Panc1 (cell line): ENCODE measurements at regions not wholly inside any gene's neighbourhood (a gene's known extent, or its start where the extent isn't known, plus 50 kb on each side); places are given as distances from the start of the nearest gene placed in this dataset.

ENCODE experiments used
- ATAC-seq: fragments of 200-7000 bp; cut with Tn5 transposase; 2 replicates; pipeline ENCODE4 v1.9.1; 2020; ENCODE audit warnings: mild to moderate bottlenecking, moderate library complexity
- BruUV-seq: library from RNA; stranded (reverse); fragments of 400-500 nt; replicated peaks from 2 replicates; lab custom pipeline; 2021; lab: Mats Ljungman, UMichigan
- CTCF ChIA-PET: fragments of 300-600 bp; sonication (Branson Sonifier 250); formaldehyde crosslinking; loops from one replicate; lab custom pipeline; 2022; ENCODE audit warnings: antibody characterized with exemption; lab: Charles Lee
- POLR2A ChIA-PET: fragments of 300-600 bp; sonication (Branson Sonifier 250); formaldehyde crosslinking; loops from one replicate; lab custom pipeline; 2022; ENCODE audit warnings: antibody characterized with exemption; lab: Charles Lee
- DNase-seq: peaks from one replicate; pipeline ENCODE4 v3.0.0-alpha.2; 2010; ENCODE audit warnings: low read depth, low spot score
- H3K27ac ChIP-seq: 2 replicates; pipeline ENCODE4 v1.5.1; 2011; ENCODE audit warnings: mild to moderate bottlenecking, low read length, inconsistent platforms
- H3K27me3 ChIP-seq: fragments of 200-500 bp; sonication (Bioruptor generic); 2 replicates; pipeline ENCODE4 v1.6.0; 2014; ENCODE audit warnings: low read length, inconsistent platforms; ENCODE audit not compliant: control insufficient read depth, insufficient read depth
- H3K36me3 ChIP-seq: fragments of 200-500 bp; sonication (Bioruptor generic); 2 replicates; pipeline ENCODE4 v1.5.1; 2014; ENCODE audit warnings: inconsistent platforms, mild to moderate bottlenecking, low read length, moderate library complexity; ENCODE audit not compliant: control insufficient read depth, insufficient read depth
- H3K4me1 ChIP-seq: 2 replicates; pipeline ENCODE4 v1.5.1; 2011; ENCODE audit warnings: inconsistent platforms, mild to moderate bottlenecking, low read length, moderate library complexity; ENCODE audit not compliant: control insufficient read depth, insufficient read depth
- H3K4me3 ChIP-seq, 2 experiments: 2 replicates each; pipeline ENCODE4 v1.5.1; 2011 to 2012; ENCODE audit warnings: low read depth in 2 of 2, low read length in 2 of 2, mild to moderate bottlenecking in 2 of 2, inconsistent platforms in 1 of 2, moderate library complexity in 1 of 2
- H3K9me3 ChIP-seq: fragments of 200-500 bp; sonication (Bioruptor generic); 2 replicates; pipeline ENCODE4 v1.5.1; 2014; ENCODE audit warnings: low read depth, mild to moderate bottlenecking, inconsistent platforms, low read length, moderate library complexity; ENCODE audit not compliant: control insufficient read depth, insufficient read depth
- CTCF ChIP-seq: fragments of 450-650 bp; IDR thresholded peaks from 2 replicates; pipeline ENCODE4 v1.5.1; 2017; ENCODE audit warnings: mild to moderate bottlenecking
- POLR2AphosphoS5 ChIP-seq: IDR thresholded peaks from 2 replicates; pipeline ENCODE4 v1.6.1; 2012; ENCODE audit warnings: mild to moderate bottlenecking, low read depth, low read length, moderate library complexity
- SIN3A ChIP-seq: IDR thresholded peaks from 2 replicates; pipeline ENCODE4 v1.6.1; 2012; ENCODE audit warnings: low read depth, mild to moderate bottlenecking, low read length, moderate library complexity, borderline replicate concordance; ENCODE audit not compliant: insufficient read depth
- TCF7L2 ChIP-seq: IDR thresholded peaks from 2 replicates; pipeline ENCODE4 v1.6.1; 2011; ENCODE audit warnings: mild to moderate bottlenecking, low read depth, low read length, inconsistent platforms
- in situ Hi-C: cut with HindIII; loops from 2 replicates; pipeline ENCODE4 v1.10.0; 2016; ENCODE audit warnings: low sequenced_read_pairs, low pct_unique_long_range_greater_than_20kb
- intact Hi-C: fragments of 100-400 bp; cut with micrococcal nuclease; formaldehyde crosslinking; loops from one replicate; pipeline ENCODE4 v1.10.0; 2022; ENCODE audit not compliant: unreplicated experiment
- TF ChIP-seq, protein P1 (sequence below), 2 experiments: IDR thresholded peaks; 2 replicates each; pipeline ENCODE4 v1.6.1; 2011 to 2012; ENCODE audit warnings: low read depth in 2 of 2, control low read depth in 1 of 2, low read length in 1 of 2, mild to moderate bottlenecking in 1 of 2, moderate library complexity in 1 of 2; ENCODE audit not compliant: insufficient read depth in 1 of 2

GRCh38 chr14:104318558-104319490, 180.4 kb downstream of the KIF26A start:
- BruUV-seq = no TSS peak
- intact Hi-C loops (no loop called here), in situ Hi-C loops (no loop called here)
- H3K4me1 ChIP-seq = no peaks in the 10 kb centered on the region
- H3K36me3 ChIP-seq = no peaks in the 10 kb centered on the region
- no peak for DNase-seq
- ChIA-PET POLR2A (interaction anchor here (0.6 kb wide), 1 partner anchor 23 kb away, joined by 4 read pairs; no protein-coding TSS in a partner anchor), CTCF (no interaction called here)
- H3K27me3 ChIP-seq = no peaks in the 10 kb centered on the region
- no peaks in the 10 kb centered on the region for H3K9me3 ChIP-seq
- TF ChIP-seq SIN3A (no peak), TCF7L2 (no peak), CTCF (no peak), POLR2AphosphoS5 (no peak)
- TF ChIP-seq, protein P1, sequence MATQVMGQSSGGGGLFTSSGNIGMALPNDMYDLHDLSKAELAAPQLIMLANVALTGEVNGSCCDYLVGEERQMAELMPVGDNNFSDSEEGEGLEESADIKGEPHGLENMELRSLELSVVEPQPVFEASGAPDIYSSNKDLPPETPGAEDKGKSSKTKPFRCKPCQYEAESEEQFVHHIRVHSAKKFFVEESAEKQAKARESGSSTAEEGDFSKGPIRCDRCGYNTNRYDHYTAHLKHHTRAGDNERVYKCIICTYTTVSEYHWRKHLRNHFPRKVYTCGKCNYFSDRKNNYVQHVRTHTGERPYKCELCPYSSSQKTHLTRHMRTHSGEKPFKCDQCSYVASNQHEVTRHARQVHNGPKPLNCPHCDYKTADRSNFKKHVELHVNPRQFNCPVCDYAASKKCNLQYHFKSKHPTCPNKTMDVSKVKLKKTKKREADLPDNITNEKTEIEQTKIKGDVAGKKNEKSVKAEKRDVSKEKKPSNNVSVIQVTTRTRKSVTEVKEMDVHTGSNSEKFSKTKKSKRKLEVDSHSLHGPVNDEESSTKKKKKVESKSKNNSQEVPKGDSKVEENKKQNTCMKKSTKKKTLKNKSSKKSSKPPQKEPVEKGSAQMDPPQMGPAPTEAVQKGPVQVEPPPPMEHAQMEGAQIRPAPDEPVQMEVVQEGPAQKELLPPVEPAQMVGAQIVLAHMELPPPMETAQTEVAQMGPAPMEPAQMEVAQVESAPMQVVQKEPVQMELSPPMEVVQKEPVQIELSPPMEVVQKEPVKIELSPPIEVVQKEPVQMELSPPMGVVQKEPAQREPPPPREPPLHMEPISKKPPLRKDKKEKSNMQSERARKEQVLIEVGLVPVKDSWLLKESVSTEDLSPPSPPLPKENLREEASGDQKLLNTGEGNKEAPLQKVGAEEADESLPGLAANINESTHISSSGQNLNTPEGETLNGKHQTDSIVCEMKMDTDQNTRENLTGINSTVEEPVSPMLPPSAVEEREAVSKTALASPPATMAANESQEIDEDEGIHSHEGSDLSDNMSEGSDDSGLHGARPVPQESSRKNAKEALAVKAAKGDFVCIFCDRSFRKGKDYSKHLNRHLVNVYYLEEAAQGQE (IDR thresholded peaks at IDR 0.05; ENCODE audit: insufficient read depth in 1 of 2, low read depth in 2 of 2, low read length in 1 of 2) = no peak
- H3K27ac ChIP-seq = no peak overlapping the region
- no peak for ATAC-seq
- H3K4me3 ChIP-seq = no peak overlapping the region

- in situ Hi-C loops (no loop called here), intact Hi-C loops (no loop called here)
- TF ChIP-seq CTCF = no peak
- TF ChIP-seq SIN3A = no peak
- no peak for TF ChIP-seq POLR2AphosphoS5
- TF ChIP-seq, protein P1 (IDR thresholded peaks at IDR 0.05; ENCODE audit: insufficient read depth in 1 of 2, low read depth in 2 of 2, low read length in 1 of 2) = no peak
- no peak for TF ChIP-seq TCF7L2
- no peaks in the 10 kb centered on the region for H3K4me1 ChIP-seq
- H3K9me3 ChIP-seq = no peaks in the 10 kb centered on the region
- H3K36me3 ChIP-seq = no peaks in the 10 kb centered on the region
- POLR2A ChIA-PET = interaction anchor here (0.6 kb wide), 1 partner anchor 24 kb away, joined by 4 read pairs; no protein-coding TSS in a partner anchor
- H3K4me3 ChIP-seq = no peak overlapping the region
- H3K27me3 ChIP-seq = no peaks in the 10 kb centered on the region
- ATAC-seq (peak; percentile 52), DNase-seq (no peak)
- H3K27ac ChIP-seq = no peak overlapping the region
- no TSS peak for BruUV-seq
- CTCF ChIA-PET = no interaction called here
These were observed 181.3 kb downstream of the KIF26A start for GRCh38 chr14:104319491-104320241.
